HEK293 (cell line): ENCODE measurements at regions not wholly inside any gene's neighbourhood (a gene's known extent, or its start where the extent isn't known, plus 50 kb on each side); places are given as distances from the start of the nearest gene placed in this dataset.

Experiments used
- CTCF ChIP-seq: fragments of 450-650 bp; formaldehyde crosslinking; IDR thresholded peaks from 2 replicates; pipeline ENCODE4 v1.5.1; 2016; ENCODE audit warnings: missing biosample characterization, missing genetic modification characterization
- ZNF280C ChIP-seq: fragments of 450-650 bp; formaldehyde crosslinking; IDR thresholded peaks from 2 replicates; pipeline ENCODE4 v1.5.1; 2016; ENCODE audit warnings: missing biosample characterization, missing genetic modification characterization

GRCh38 chr12:46127656-46128055, 137.3 kb upstream of the SCAF11 start:
- TF ChIP-seq ZNF280C (tag by site-specific recombination): no peak
- TF ChIP-seq CTCF (tag by site-specific recombination): no peak
